Left kidney (tissue), 1 donor: ENCODE measurements at regions not wholly inside any gene's neighbourhood (a gene's known extent, or its start where the extent isn't known, plus 50 kb on each side); places are given as distances from the start of the nearest gene placed in this dataset.

ENCODE experiments used
- DNase-seq: peaks from one replicate; pipeline ENCODE4 v3.0.0-alpha.2; 2013

- peak; percentile 68 for DNase-seq
Measured at GRCh38 chr10:78774999-78775711, 293.6 kb upstream of the ZMIZ1 start.

GRCh38 chr10:78775891-78776290 lies 292.9 kb upstream of the ZMIZ1 start:
- DNase-seq = no peak

- no peak for DNase-seq
Measured at GRCh38 chr10:78776756-78777155, 292.0 kb upstream of the ZMIZ1 start.

- no peak for DNase-seq
Measured at GRCh38 chr10:78777466-78777865, 291.3 kb upstream of the ZMIZ1 start.

GRCh38 chr10:78777867-78778266 lies 290.9 kb upstream of the ZMIZ1 start:
- no peak for DNase-seq

GRCh38 chr10:78778444-78779338 lies 290.1 kb upstream of the ZMIZ1 start:
- no peak for DNase-seq

- DNase-seq = no peak
Measured at GRCh38 chr10:78779339-78779955, 289.3 kb upstream of the ZMIZ1 start.

- DNase-seq = no peak
Measured at GRCh38 chr10:78780551-78780961, 288.2 kb upstream of the ZMIZ1 start.

GRCh38 chr10:78781251-78781913 lies 287.4 kb upstream of the ZMIZ1 start:
- no peak for DNase-seq

GRCh38 chr10:78781991-78782390 lies 286.8 kb upstream of the ZMIZ1 start:
- no peak for DNase-seq

- no peak for DNase-seq
Measured at GRCh38 chr10:78782441-78782840, 286.3 kb upstream of the ZMIZ1 start.

- DNase-seq = no peak
Measured at GRCh38 chr10:78783753-78784152, 285.0 kb upstream of the ZMIZ1 start.

GRCh38 chr10:78784546-78784945 lies 284.2 kb upstream of the ZMIZ1 start:
- no peak for DNase-seq

- DNase-seq = no peak
Measured at GRCh38 chr10:78785066-78785465, 283.7 kb upstream of the ZMIZ1 start.

GRCh38 chr10:78785991-78786390 lies 282.8 kb upstream of the ZMIZ1 start:
- no peak for DNase-seq

GRCh38 chr10:78787125-78787524 lies 281.6 kb upstream of the ZMIZ1 start:
- no peak for DNase-seq

- no peak for DNase-seq
Measured at GRCh38 chr10:78794736-78795455, 273.9 kb upstream of the ZMIZ1 start.

- DNase-seq = no peak
Measured at GRCh38 chr10:78798976-78799730, 269.6 kb upstream of the ZMIZ1 start.

GRCh38 chr10:78800006-78800405 lies 268.8 kb upstream of the ZMIZ1 start:
- DNase-seq = no peak

- DNase-seq = no peak
Measured at GRCh38 chr10:78800535-78801320, 268.0 kb upstream of the ZMIZ1 start.
